ENCODE measurements at regions not wholly inside any gene's neighbourhood (a gene's known extent, or its start where the extent isn't known, plus 50 kb on each side); places are given as distances from the start of the nearest gene placed in this dataset.

DNA sequence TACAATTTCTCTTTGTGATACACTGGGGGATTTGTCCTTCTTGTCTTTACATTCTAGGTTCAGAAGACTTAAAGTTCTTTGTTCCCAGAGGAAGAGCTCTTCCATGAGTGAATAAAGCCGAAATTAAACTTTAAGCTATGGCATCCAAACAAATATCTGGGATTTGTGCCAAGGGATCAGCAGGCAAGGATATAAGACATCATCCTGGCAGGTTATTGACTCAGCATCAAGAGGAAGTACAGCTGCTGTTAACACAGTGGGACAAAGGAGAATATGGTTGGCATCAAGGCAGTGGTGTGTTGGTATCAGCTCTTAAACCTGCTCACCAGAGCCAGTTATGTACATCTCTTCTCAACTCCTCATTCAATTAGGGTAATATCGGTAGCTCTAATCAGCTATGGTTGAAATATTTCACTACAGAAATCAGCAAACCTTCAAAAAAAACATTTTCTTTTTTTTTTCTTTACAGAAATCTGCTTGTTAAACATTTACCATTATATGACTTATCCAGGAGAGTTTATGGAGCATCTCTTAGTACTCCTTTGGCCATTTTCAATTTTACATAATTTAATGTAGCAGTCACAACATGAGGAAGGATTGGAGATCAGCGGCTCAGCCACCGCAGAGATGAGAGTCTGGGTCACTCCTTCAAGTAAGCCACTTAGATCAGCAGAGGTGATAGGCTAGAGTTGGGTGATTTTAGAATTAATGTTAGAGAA, 1198.6 kb upstream of the EPHA6 start:
- H3K9me3 ChIP-seq: no peaks in the 10 kb centered on the region
- 86% methylated on average over 4 of the region's 4 CpGs for WGBS
- no peaks in the 10 kb centered on the region for H3K4me1 ChIP-seq
- TF ChIP-seq, protein P1, sequence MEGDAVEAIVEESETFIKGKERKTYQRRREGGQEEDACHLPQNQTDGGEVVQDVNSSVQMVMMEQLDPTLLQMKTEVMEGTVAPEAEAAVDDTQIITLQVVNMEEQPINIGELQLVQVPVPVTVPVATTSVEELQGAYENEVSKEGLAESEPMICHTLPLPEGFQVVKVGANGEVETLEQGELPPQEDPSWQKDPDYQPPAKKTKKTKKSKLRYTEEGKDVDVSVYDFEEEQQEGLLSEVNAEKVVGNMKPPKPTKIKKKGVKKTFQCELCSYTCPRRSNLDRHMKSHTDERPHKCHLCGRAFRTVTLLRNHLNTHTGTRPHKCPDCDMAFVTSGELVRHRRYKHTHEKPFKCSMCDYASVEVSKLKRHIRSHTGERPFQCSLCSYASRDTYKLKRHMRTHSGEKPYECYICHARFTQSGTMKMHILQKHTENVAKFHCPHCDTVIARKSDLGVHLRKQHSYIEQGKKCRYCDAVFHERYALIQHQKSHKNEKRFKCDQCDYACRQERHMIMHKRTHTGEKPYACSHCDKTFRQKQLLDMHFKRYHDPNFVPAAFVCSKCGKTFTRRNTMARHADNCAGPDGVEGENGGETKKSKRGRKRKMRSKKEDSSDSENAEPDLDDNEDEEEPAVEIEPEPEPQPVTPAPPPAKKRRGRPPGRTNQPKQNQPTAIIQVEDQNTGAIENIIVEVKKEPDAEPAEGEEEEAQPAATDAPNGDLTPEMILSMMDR (IDR thresholded peaks at IDR 0.05): no peak
- no peak for TF ChIP-seq POLR2AphosphoS5 (IDR thresholded peaks at IDR 0.05)
- no peak overlapping the region for H3K4me3 ChIP-seq
- no peak for DNase-seq (ENCODE audit: extremely low spot score)
- H3K27ac ChIP-seq (replicated peaks in 1 of 4): no peak overlapping the region
- intact Hi-C loops (cut with DNase I): no loop called here
- no peaks in the 10 kb centered on the region for H3K36me3 ChIP-seq
- no peaks in the 10 kb centered on the region for H3K27me3 ChIP-seq

DNA sequence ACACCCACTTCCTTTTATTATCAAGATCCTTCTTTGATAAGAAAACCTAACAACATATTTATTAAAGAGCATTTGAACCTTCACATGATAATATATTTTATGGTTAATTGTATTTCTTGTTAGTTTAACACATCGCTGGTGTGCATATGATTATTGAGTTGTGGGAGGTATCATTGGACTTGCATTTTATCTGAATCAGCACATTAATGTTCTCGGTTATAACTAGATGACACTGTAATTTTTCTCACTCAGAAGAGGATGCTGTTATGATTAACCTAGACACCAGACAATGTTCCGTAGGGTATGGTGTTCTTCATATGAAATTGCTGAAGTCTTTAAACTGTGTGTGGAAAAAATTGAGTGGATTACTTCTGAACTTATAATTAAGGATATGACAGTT, 1188.3 kb upstream of the EPHA6 start:
- H3K27ac ChIP-seq (replicated peaks in 1 of 4): no peak overlapping the region
- no peaks in the 10 kb centered on the region for H3K27me3 ChIP-seq
- TF ChIP-seq POLR2AphosphoS5 (IDR thresholded peaks at IDR 0.05): no peak
- TF ChIP-seq, protein P1 (IDR thresholded peaks at IDR 0.05): no peak
- no peak for TF ChIP-seq EP300 (IDR thresholded peaks at IDR 0.05)
- TF ChIP-seq POLR2A (IDR thresholded peaks at IDR 0.05; ENCODE audit: low read depth): no peak
- DNase-seq (ENCODE audit: extremely low spot score): no peak
- no peaks in the 10 kb centered on the region for H3K4me1 ChIP-seq
- 82% methylated on average over 3 of the region's 3 CpGs for WGBS
- H3K9me3 ChIP-seq: no peaks in the 10 kb centered on the region
- H3K36me3 ChIP-seq: no peaks in the 10 kb centered on the region
- H3K4me3 ChIP-seq: no peak overlapping the region
- intact Hi-C loops (cut with DNase I): no loop called here

DNA sequence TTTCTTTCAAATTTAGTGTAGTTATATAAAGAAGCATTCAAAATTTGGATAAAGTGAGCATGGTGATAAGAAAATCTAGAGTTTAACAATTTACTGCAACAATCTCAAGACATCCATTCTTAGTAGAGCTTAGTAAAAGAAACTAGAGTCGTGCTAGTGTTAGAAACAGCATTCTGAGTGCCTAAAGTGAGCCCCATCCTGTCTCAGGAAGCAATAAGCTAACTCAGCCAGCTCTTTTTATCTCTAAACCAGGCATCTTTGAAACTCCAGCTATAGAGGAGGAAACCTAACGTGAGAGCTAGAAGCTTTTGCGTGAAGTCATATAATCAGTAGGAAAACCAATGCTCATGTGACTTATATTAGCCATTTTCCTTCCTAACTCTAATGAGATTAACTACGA, 1187.1 kb upstream of the EPHA6 start:
- no peak for DNase-seq (ENCODE audit: extremely low spot score)
- H3K36me3 ChIP-seq: no peaks in the 10 kb centered on the region
- TF ChIP-seq, protein P1 (IDR thresholded peaks at IDR 0.05): no peak
- intact Hi-C loops (cut with DNase I): no loop called here
- no peaks in the 10 kb centered on the region for H3K4me1 ChIP-seq
- H3K27ac ChIP-seq (replicated peaks in 1 of 4): no peak overlapping the region
- H3K9me3 ChIP-seq: no peaks in the 10 kb centered on the region
- H3K27me3 ChIP-seq: no peaks in the 10 kb centered on the region
- 76% methylated on average over 4 of the region's 4 CpGs for WGBS
- H3K4me3 ChIP-seq: no peak overlapping the region

- WGBS: 29% methylated on average over 2 of the region's 2 CpGs
- intact Hi-C loops (cut with DNase I): no loop called here
- H3K4me1 ChIP-seq: no peaks in the 10 kb centered on the region
- TF ChIP-seq, protein P1 (IDR thresholded peaks at IDR 0.05): no peak
- TF ChIP-seq POLR2AphosphoS5 (IDR thresholded peaks at IDR 0.05): no peak
- no peak for TF ChIP-seq POLR2A (IDR thresholded peaks at IDR 0.05; ENCODE audit: low read depth)
- no peak for TF ChIP-seq EP300 (IDR thresholded peaks at IDR 0.05)
- H3K36me3 ChIP-seq: no peaks in the 10 kb centered on the region
- H3K4me3 ChIP-seq: no peak overlapping the region
- no peak for DNase-seq (ENCODE audit: extremely low spot score)
- H3K27me3 ChIP-seq: no peaks in the 10 kb centered on the region
- no peaks in the 10 kb centered on the region for H3K9me3 ChIP-seq
- no peak overlapping the region for H3K27ac ChIP-seq (replicated peaks in 1 of 4)
Measured at GRCh38 chr3:95627697-95628096, 1186.7 kb upstream of the EPHA6 start.

GRCh38 chr3:95629802-95630201, 1184.6 kb upstream of the EPHA6 start:
- no peak for DNase-seq (ENCODE audit: extremely low spot score)
- no peak overlapping the region for H3K27ac ChIP-seq (replicated peaks in 1 of 4)
- no peak overlapping the region for H3K4me3 ChIP-seq
- no peaks in the 10 kb centered on the region for H3K9me3 ChIP-seq
- TF ChIP-seq EP300 (IDR thresholded peaks at IDR 0.05) (no peak), POLR2A (IDR thresholded peaks at IDR 0.05; ENCODE audit: low read depth) (no peak), POLR2AphosphoS5 (IDR thresholded peaks at IDR 0.05) (no peak)
- TF ChIP-seq, protein P1 (IDR thresholded peaks at IDR 0.05): no peak
- intact Hi-C loops (cut with DNase I): no loop called here
- H3K4me1 ChIP-seq: no peaks in the 10 kb centered on the region
- no peaks in the 10 kb centered on the region for H3K36me3 ChIP-seq
- 95% methylated on average over 1 of the region's 1 CpG for WGBS
- H3K27me3 ChIP-seq: no peaks in the 10 kb centered on the region
